Cardiac septum (tissue), 1 donor: ENCODE measurements at regions not wholly inside any gene's neighbourhood (a gene's known extent, or its start where the extent isn't known, plus 50 kb on each side); places are given as distances from the start of the nearest gene placed in this dataset.

ENCODE experiments used
- DNase-seq: peaks from one replicate; pipeline ENCODE4 v3.0.0-alpha.2; 2020; ENCODE audit warnings: low spot score
- intact Hi-C: fragments of 100-400 bp; cut with DNase I; formaldehyde crosslinking; loops from one replicate; pipeline ENCODE4 v1.14.0; 2022
- donor health status: DM: no; HTN: no; CAD: no.

DNA sequence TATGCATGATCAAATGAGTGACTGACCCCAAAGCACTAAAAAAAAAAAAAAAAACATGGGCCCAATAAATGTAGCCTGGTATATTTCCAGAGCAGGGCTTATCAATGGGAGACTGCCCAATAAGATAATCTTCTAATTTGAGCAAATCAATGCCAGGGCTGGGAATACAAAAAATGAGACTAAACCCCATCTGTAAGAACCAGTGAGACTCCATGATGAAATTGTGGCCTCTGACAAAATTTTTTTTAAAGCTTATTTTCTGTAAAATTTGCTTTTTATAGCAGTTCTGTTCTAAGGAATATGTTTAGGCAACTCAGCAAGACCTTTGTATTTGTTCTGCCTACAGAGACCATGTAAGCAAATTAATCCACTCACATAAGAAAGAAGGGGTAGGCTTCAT is 186.8 kb upstream of the CCDC150 start:
- DNase-seq, result no peak
- intact Hi-C loops, result loop anchor here (2.0 to 10.0 kb wide), 2 partner anchors 154 to 378 kb away; no protein-coding TSS in a partner anchor

- intact Hi-C loops, result loop anchor here (2.0 to 10.0 kb wide), 2 partner anchors 155 to 379 kb away; no protein-coding TSS in a partner anchor
- no peak for DNase-seq
These were observed 185.9 kb upstream of the CCDC150 start for GRCh38 chr2:196453613-196454047.

GRCh38 chr2:196454492-196454891 is 185.0 kb upstream of the CCDC150 start:
- intact Hi-C loops, result loop anchor here (10.0 kb wide), 1 partner anchor 380 kb away; no protein-coding TSS in a partner anchor
- no peak for DNase-seq

DNA sequence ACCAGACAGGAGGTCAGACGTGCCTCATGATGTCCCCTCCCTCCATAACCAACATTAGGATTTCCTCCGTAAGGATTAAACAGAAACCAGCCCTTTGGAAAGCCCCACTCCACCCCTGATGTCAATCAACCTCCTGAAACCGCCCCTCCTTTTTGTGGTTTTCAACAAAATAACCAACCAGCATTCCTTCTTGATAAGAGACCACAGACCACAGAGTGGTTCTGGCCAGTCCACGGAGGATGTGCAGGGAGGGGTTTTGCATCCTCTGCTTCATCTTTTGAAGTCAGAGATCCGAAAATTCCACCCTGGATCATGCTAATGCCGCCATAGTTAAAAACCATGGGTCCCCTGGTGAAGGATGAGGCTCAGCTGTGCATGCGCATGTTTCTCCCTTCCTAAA is 180.0 kb upstream of the CCDC150 start:
- intact Hi-C loops, result loop anchor here (10.0 kb wide), 1 partner anchor 385 kb away; no protein-coding TSS in a partner anchor

GRCh38 chr2:196463706-196464105 is 175.8 kb upstream of the CCDC150 start:
- intact Hi-C loops, result no loop called here
- no peak for DNase-seq

More for the DNA sequence above, 180.0 kb upstream of the CCDC150 start:
- no peak for DNase-seq

DNA sequence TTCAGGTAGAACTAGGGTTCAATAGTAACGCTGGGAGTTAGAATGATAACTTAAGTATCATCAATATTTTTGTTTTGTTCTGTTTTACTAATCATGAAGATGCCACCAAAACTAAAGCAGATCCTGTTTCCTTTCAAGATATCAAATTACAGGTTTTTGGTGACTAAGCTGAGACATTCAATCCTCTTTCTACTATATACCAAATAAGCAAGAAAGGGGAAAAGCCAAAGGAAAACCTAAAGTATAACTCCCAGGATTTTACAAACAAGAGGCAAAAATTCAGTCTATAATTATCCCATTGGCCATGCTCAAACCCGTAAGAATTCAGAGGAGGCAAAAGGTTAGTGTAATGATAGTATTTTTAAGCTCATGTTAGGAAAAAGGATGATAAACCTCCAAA is 175.2 kb upstream of the CCDC150 start:
- intact Hi-C loops, result no loop called here
- no peak for DNase-seq

DNA sequence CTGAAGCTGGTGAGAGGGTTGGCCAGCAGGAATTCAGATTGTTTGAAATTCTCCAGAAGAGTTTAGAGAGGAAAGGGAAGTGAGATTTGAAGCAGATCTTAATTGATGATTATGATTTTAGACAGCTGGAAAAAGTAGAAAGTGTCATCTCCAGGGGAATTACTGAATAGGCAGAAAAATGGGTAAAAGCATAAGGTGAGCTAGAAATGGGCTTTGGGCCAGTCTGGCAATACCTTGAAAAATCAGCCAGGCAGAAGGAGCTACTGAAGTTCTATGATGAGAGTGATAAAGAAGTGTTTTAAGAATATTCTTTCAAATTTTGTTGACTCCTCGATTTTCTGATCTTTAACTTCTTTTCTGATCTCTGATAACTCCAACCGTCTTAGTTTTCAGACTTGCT is 172.9 kb upstream of the CCDC150 start:
- no peak for DNase-seq
- intact Hi-C loops, result no loop called here

GRCh38 chr2:196468394-196468793 is 171.1 kb upstream of the CCDC150 start:
- intact Hi-C loops, result no loop called here
- DNase-seq, result no peak

DNA sequence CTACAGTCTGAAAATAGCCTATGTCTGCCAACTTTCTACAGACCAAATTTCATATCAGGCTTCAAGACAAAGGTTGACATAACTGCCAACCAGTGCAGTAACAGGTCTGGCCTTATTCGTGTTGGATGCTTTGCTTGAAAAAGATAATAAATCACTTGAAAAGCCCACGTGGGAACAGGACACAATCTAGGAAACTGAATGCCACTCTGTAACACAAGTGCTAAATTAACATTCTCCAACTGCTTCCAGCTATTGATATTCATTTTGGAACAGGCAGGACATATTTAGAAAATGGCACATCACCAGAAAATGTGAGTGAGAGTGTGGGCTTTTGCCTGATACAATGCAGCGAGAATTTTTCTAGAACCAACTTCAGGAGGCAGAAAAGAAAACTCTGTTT is 165.9 kb upstream of the CCDC150 start:
- intact Hi-C loops, result loop anchor here (5.0 kb wide), 1 partner anchor 119 kb away; the partner anchor contains the start of gene HECW2
- no peak for DNase-seq

DNA sequence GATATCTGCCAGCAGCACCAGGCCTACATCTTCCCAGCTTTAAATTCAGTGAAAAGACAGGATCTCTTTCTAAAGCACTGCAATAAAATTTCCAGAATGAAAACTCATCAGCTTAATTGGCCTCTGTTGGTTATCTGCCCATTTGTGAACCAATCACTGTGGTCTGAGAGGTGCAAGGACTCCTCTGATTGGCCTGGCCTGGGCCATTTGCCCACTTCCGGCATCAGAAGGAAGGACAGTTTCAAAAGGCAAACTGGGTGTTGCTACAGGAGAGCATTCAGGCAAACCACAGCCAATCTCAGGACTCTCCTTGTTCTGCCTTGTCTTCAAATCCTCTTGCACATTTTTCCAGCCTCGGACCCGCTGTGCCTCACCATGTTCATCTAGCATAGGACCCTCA is 163.9 kb upstream of the CCDC150 start:
- DNase-seq, result no peak
- intact Hi-C loops, result loop anchor here (5.0 kb wide), 1 partner anchor 62 kb away; no protein-coding TSS in a partner anchor

- intact Hi-C loops, result loop anchor here (5.0 kb wide), 1 partner anchor 59 kb away; no protein-coding TSS in a partner anchor
- DNase-seq, result no peak
These were observed 160.9 kb upstream of the CCDC150 start for GRCh38 chr2:196478588-196478987.

- intact Hi-C loops, result loop anchor here (5.0 kb wide), 1 partner anchor 58 kb away; no protein-coding TSS in a partner anchor
- no peak for DNase-seq
These were observed 160.2 kb upstream of the CCDC150 start for GRCh38 chr2:196479350-196479749.

- DNase-seq, result no peak
- intact Hi-C loops, result no loop called here
These were observed 158.7 kb upstream of the CCDC150 start for GRCh38 chr2:196480653-196481323.

DNA sequence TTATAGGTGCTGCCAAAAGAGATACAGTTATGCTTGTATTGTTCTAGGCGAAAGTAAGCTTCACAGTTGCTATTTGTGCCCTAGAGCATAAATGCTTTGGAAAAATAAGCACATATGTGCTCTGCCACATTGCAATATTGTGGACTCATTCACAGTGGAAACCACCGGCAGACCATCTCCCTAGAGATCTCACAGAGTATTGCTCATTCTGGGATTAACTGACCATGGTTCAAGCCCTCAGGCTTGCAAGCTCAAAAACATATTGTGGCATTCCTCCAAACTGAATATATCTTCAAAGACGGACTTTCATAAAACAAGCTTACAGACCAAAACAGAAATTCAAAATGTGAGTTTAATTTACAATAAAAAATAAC is 158.2 kb upstream of the CCDC150 start:
- DNase-seq, result no peak
- intact Hi-C loops, result no loop called here

DNA sequence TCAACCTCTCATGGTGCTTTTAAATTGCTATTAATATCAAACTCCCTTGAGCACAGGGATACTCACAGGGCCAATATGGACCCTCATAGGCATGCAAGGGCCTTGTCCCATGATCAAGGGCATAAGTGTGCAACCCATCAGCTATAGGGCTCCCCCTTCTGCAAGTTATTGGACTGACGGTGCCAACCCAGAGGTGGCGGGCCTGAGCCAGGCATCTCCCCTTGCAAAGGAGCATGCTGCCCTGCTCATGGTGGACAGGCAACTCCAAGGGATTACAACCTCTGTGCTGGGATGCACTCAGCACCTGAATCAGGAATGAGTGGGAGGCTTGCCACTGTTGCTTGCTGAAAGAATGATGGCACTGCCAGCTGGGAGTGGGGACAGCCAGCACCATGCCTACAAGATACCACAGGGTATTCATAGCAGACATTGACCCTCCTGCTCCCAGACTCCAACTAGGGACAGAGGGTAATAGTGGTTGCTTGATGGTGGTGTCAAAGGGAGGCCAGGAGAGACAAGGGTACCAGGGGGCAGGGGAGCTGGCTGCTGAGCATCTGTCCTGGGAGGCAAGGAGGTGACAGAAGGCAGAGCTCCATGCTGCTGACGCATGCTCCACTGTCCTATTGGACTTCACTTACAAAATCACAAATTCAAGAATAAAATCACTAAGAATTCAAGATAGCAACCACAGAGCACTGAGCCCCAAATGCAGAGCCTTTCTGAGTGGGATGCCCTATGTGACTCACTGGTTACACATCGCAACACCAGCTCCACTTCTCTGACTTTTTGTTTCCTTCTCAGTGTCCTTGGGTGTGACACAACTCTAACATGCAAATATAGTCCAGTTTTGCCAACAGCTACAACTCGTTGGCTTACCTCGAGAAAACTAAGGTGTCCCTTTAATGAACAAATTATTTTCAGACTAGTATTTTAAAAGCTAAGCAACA is 157.1 kb upstream of the CCDC150 start:
- DNase-seq, result no peak

DNA sequence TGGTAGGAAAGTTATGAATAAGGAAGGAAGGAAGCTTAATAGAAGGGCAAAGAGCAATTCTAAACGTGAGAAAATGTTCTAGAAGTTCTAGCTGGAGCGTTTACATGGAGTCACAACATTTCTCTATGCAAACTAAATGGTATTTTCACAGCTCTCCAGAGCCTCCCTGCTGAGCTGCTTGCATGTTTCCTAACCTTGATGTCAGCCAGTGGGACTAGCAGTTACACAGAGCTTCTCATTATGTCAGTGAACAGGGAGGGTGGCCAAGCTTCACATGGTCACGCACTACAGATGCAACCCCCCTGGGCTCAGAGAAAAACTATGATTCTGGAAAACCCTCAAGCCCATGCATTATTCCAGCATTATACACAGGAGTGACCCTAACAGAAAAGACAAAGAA is 153.4 kb upstream of the CCDC150 start:
- intact Hi-C loops, result no loop called here
- DNase-seq, result no peak

More for the DNA sequence above, 157.1 kb upstream of the CCDC150 start:
- intact Hi-C loops, result no loop called here

GRCh38 chr2:196487417-196487816 is 152.1 kb upstream of the CCDC150 start:
- intact Hi-C loops, result no loop called here
- DNase-seq, result no peak

DNA sequence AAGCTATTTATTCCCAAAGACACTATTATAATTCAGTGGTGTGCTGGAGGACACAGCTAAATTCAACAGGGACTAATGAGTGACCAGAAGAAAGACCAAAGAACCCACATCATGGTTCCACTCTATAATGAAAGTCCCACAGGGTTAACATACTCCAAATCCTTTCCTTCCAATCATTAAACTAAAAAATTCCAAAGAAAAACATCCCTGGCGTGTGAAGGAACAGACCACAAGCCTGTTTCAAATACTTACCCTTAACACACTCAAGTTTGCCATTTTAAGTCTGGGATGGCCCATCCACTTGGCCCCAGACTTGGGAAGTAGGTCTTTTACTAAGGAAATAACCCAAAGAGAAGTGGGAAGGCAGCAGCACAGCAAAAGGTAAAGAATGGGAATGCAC is 150.1 kb upstream of the CCDC150 start:
- no peak for DNase-seq
- intact Hi-C loops, result no loop called here

- intact Hi-C loops, result no loop called here
- no peak for DNase-seq
These were observed 146.6 kb upstream of the CCDC150 start for GRCh38 chr2:196492946-196493345.

DNA sequence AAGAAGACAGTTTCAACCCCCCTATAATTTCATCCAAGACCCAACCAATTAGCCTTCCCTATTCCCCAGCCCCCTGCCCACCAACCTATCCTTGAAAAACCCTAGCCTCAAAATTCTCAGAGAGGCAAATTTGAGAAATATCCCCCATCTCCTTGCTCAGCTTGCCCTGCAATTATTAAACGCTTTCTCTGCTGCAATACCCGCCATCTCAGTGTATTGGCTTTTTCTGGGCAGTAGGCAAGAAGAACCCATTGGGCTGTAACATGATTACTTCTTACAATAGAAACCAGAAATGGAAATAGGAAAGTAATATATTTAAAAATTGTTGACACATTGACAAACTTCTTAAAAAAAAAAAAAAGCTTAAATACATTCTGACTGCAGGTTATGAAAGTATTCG is 140.6 kb upstream of the CCDC150 start:
- no peak for DNase-seq
- intact Hi-C loops, result no loop called here
